Lung (tissue), 11 donors: ENCODE measurements at regions not wholly inside any gene's neighbourhood (a gene's known extent, or its start where the extent isn't known, plus 50 kb on each side); places are given as distances from the start of the nearest gene placed in this dataset.
"Not testable (repeated sequence)": the region's sequence is repeated elsewhere in the genome, so short reads cannot be mapped to it uniquely, and the experiment has no call there.

ENCODE experiments used
- ATAC-seq: fragments of 200-7000 bp; cut with Tn5 transposase; one replicate; pipeline ENCODE4 v1.9.1; 2020; ENCODE audit warnings: moderate number of reproducible peaks; ENCODE audit not compliant: insufficient read depth, low FRiP score
- DNase-seq, 3 donors: peaks; one replicate each; pipeline ENCODE4 v3.0.0-alpha.2; 2013 to 2017
- H3K27ac ChIP-seq, 2 donors: one replicate each; pipeline ENCODE4 v1.5.1; 2013; ENCODE audit warnings: mild to moderate bottlenecking in 2 of 2, moderate library complexity in 2 of 2, control low read depth in 1 of 2, inconsistent platforms in 1 of 2, low read depth in 1 of 2, low read length in 1 of 2
- H3K27me3 ChIP-seq, 3 donors: one replicate each; pipeline ENCODE4 v1.5.1; 2013; ENCODE audit warnings: low read length in 2 of 3; ENCODE audit not compliant: control insufficient read depth in 3 of 3, insufficient read depth in 3 of 3
- H3K36me3 ChIP-seq, 4 donors: one replicate each; pipeline ENCODE4 v1.5.1; 2013; ENCODE audit warnings: low read length in 4 of 4, mild to moderate bottlenecking in 1 of 4, moderate library complexity in 1 of 4; ENCODE audit not compliant: control insufficient read depth in 4 of 4, insufficient read depth in 4 of 4
- H3K4me1 ChIP-seq, 5 donors: one replicate each; pipeline ENCODE4 v1.5.1; 2013; ENCODE audit warnings: low read length in 5 of 5, mild to moderate bottlenecking in 2 of 5, moderate library complexity in 1 of 5; ENCODE audit not compliant: control insufficient read depth in 5 of 5, insufficient read depth in 5 of 5
- H3K4me3 ChIP-seq: one replicate; pipeline ENCODE4 v1.5.1; 2013; ENCODE audit warnings: mild to moderate bottlenecking, control low read depth, moderate library complexity
- H3K9ac ChIP-seq, 2 donors: one replicate each; pipeline ENCODE4 v1.5.1; 2013; ENCODE audit warnings: low read length in 2 of 2, control low read depth in 1 of 2; ENCODE audit not compliant: insufficient read depth in 1 of 2
- H3K9me3 ChIP-seq, 4 donors: one replicate each; pipeline ENCODE4 v1.5.1; 2013; ENCODE audit warnings: low read length in 3 of 4, mild to moderate bottlenecking in 1 of 4, moderate library complexity in 1 of 4; ENCODE audit not compliant: control insufficient read depth in 4 of 4, insufficient read depth in 3 of 4
- CTCF ChIP-seq: IDR thresholded peaks from 2 replicates; pipeline ENCODE4 v1.5.1; 2012; ENCODE audit warnings: mild to moderate bottlenecking; ENCODE audit errors: control extremely low read depth, extremely low read depth
- WGBS, 2 donors: extraction: QIAGEN DNeasy Blood & Tissue Kit; methylation state at CpG; one replicate each; pipeline ENCODE4 v1.1.7; 2013; 5-methylcytosine and 5-hydroxymethylcytosine counted together
- donor health status: control.
- donor health status: control.
- donor health status: Bipolar disorder and iron deficiency.
- donor health status: healthy.
- donor health status: DM: yes; HTN: yes; CAD: no.

GRCh38 chr13:68715651-68716050 lies 1392.0 kb upstream of the ATXN8OS start:
- no peaks in the 10 kb centered on the region for H3K27me3 ChIP-seq
- no peak overlapping the region for H3K27ac ChIP-seq
- no peak for ATAC-seq
- WGBS, 2 donors = 61 to 63% methylated on average over 2 of the region's 2 CpGs
- no peak overlapping the region for H3K4me3 ChIP-seq
- H3K9me3 ChIP-seq = no peaks in the 10 kb centered on the region
- no peak overlapping the region for H3K9ac ChIP-seq
- no peak for TF ChIP-seq CTCF
- no peak for DNase-seq
- no peaks in the 10 kb centered on the region for H3K36me3 ChIP-seq
- no peaks in the 10 kb centered on the region for H3K4me1 ChIP-seq

GRCh38 chr13:68714292-68714691 lies 1393.3 kb upstream of the ATXN8OS start:
- no peak for DNase-seq
- WGBS, 2 donors = 33 to 39% methylated on average over 2 of the region's 2 CpGs
- H3K36me3 ChIP-seq = no peaks in the 10 kb centered on the region
- no peak overlapping the region for H3K27ac ChIP-seq
- H3K9ac ChIP-seq = no peak overlapping the region
- no peak for ATAC-seq
- no peaks in the 10 kb centered on the region for H3K27me3 ChIP-seq
- H3K4me3 ChIP-seq = no peak overlapping the region
- H3K4me1 ChIP-seq = no peaks in the 10 kb centered on the region
- no peak for TF ChIP-seq CTCF
- no peaks in the 10 kb centered on the region for H3K9me3 ChIP-seq

- H3K4me3 ChIP-seq = no peak overlapping the region
- no peaks in the 10 kb centered on the region for H3K27me3 ChIP-seq
- H3K9me3 ChIP-seq = no peaks in the 10 kb centered on the region
- no peak for ATAC-seq
- no peak overlapping the region for H3K27ac ChIP-seq
- H3K9ac ChIP-seq = no peak overlapping the region
- DNase-seq = no peak
- 94 to 95% methylated on average over 1 of the region's 1 CpG for WGBS, 2 donors
- TF ChIP-seq CTCF = no peak
- H3K36me3 ChIP-seq = no peaks in the 10 kb centered on the region
- H3K4me1 ChIP-seq = no peaks in the 10 kb centered on the region
Observed at GRCh38 chr13:68713394-68713793, 1394.2 kb upstream of the ATXN8OS start.

- no peak overlapping the region for H3K4me3 ChIP-seq
- DNase-seq (no peak), ATAC-seq (no peak)
- no peaks in the 10 kb centered on the region for H3K27me3 ChIP-seq
- no peak overlapping the region for H3K27ac ChIP-seq
- H3K4me1 ChIP-seq = no peaks in the 10 kb centered on the region
- no peak overlapping the region for H3K9ac ChIP-seq
- peaks cover 0 to 3% (median 0%) of the 10 kb centered on the region in 4 donors for H3K9me3 ChIP-seq
- TF ChIP-seq CTCF = no peak
- no peaks in the 10 kb centered on the region for H3K36me3 ChIP-seq
- WGBS, 2 donors = 90 to 92% methylated on average over 16 of the region's 16 CpGs
Observed at GRCh38 chr13:68708336-68708908, 1399.2 kb upstream of the ATXN8OS start.

- H3K36me3 ChIP-seq, ATAC-seq, H3K9me3 ChIP-seq, H3K4me1 ChIP-seq, DNase-seq, H3K27me3 ChIP-seq, H3K27ac ChIP-seq, H3K4me3 ChIP-seq, H3K9ac ChIP-seq: not testable (repeated sequence)
Observed at GRCh38 chr13:68706044-68706443, 1401.6 kb upstream of the ATXN8OS start.
